ENCODE measurements at regions not wholly inside any gene's neighbourhood (a gene's known extent, or its start where the extent isn't known, plus 50 kb on each side); places are given as distances from the start of the nearest gene placed in this dataset.

DNA sequence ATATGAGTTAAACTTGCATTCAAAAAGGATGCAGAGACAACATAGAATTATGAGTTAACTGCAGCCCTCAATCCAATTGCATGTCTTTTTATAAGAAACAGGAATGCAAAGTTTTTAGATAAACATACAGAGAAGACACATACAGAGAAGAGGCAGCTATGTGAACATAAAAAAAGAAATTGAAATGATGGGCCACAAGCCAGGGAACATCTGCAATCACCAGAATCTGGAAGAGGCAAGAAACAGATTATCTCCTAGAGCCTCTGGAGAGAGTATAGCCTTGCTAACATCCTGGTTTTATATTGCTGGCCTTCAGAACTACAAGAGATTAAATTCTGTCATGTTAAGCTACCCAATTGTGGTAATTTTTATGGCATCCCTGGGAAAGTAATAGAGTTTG lies 257.2 kb upstream of the EYS start:
- no peak overlapping the region for H3K4me3 ChIP-seq (ENCODE audit: low read depth, low read length)
- TF ChIP-seq, protein P1, sequence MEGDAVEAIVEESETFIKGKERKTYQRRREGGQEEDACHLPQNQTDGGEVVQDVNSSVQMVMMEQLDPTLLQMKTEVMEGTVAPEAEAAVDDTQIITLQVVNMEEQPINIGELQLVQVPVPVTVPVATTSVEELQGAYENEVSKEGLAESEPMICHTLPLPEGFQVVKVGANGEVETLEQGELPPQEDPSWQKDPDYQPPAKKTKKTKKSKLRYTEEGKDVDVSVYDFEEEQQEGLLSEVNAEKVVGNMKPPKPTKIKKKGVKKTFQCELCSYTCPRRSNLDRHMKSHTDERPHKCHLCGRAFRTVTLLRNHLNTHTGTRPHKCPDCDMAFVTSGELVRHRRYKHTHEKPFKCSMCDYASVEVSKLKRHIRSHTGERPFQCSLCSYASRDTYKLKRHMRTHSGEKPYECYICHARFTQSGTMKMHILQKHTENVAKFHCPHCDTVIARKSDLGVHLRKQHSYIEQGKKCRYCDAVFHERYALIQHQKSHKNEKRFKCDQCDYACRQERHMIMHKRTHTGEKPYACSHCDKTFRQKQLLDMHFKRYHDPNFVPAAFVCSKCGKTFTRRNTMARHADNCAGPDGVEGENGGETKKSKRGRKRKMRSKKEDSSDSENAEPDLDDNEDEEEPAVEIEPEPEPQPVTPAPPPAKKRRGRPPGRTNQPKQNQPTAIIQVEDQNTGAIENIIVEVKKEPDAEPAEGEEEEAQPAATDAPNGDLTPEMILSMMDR (IDR thresholded peaks at IDR 0.05; ENCODE audit: insufficient read depth, low read depth, low read length), result no peak
- H3K27me3 ChIP-seq (ENCODE audit: control insufficient read depth, insufficient read depth, low read length), result no peaks in the 10 kb centered on the region
- ChIA-PET POLR2A (no interaction called here), CTCF (no interaction called here)
- no peaks in the 10 kb centered on the region for H3K36me3 ChIP-seq (ENCODE audit: control insufficient read depth, insufficient read depth, low read length)
- no peak for DNase-seq (ENCODE audit: low read depth)

DNA sequence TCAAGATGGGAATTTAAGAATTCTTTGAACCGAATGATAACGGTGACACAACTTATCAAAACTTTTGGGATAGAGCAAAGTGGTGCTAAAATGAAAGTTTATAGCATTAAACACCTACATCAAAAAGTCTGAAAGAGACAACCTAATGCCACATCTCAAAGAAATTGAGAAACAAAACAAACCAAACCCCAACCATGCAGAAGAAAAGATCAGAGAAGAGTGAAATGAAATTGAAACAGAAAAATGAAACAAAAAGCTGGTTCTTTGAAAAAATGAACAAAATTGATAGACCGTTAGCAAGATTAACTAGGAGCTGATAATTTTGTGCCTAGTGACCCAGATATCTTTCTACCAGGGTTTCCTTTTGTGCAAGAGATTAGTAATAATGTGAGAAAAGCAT lies 248.0 kb upstream of the EYS start:
- ChIA-PET POLR2A (no interaction called here), CTCF (no interaction called here)
- Histone ChIP-seq H3K27me3 (ENCODE audit: control insufficient read depth, insufficient read depth, low read length) (no peaks in the 10 kb centered on the region), H3K36me3 (ENCODE audit: control insufficient read depth, insufficient read depth, low read length) (no peaks in the 10 kb centered on the region), H3K4me3 (ENCODE audit: low read depth, low read length) (no peak overlapping the region)
- TF ChIP-seq, protein P1 (IDR thresholded peaks at IDR 0.05; ENCODE audit: insufficient read depth, low read depth, low read length), result no peak
- DNase-seq (ENCODE audit: low read depth), result no peak

DNA sequence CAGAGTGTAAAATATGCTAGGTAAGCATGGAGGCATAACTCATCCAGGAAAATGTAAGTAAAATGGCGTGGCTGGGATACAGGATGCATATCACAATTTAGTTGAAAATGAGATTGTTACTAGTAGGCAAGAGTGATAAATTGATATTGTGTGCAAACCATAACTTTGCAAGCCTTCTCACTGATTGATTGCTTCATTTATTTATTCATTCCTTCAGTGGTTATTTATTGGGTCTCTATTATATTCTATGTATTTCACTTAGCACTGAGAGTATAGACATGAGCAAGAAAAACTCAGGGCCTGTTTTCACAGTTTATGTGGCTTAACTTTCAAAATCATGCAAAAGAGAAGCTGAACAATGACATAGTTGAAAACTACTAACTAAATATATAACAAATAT lies 241.0 kb upstream of the EYS start:
- Histone ChIP-seq H3K4me3 (ENCODE audit: low read depth, low read length) (no peak overlapping the region), H3K27me3 (ENCODE audit: control insufficient read depth, insufficient read depth, low read length) (no peaks in the 10 kb centered on the region), H3K36me3 (ENCODE audit: control insufficient read depth, insufficient read depth, low read length) (no peaks in the 10 kb centered on the region)
- ChIA-PET POLR2A (no interaction called here), CTCF (no interaction called here)
- DNase-seq (ENCODE audit: low read depth), result no peak
- TF ChIP-seq, protein P1 (IDR thresholded peaks at IDR 0.05; ENCODE audit: insufficient read depth, low read depth, low read length), result no peak

DNA sequence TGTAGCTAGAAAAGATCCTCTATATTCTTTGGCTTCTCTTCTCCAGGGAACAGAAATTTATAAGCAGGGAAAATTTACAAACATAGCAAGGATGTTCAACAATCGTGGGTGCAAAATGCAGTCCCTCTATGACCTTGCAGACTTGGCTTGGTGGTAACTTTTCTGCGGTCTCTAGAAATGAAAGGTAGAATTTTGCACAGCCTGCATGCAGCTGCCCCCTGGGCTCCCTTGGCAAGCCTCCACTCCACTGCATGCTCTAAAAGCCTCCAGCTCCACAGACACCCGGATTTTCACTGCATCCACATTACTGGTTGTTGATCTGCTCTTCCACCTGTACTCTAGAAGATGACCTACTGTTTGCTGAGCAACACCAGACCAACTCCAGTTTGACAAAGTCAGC lies 236.5 kb upstream of the EYS start:
- TF ChIP-seq, protein P1 (IDR thresholded peaks at IDR 0.05; ENCODE audit: insufficient read depth, low read depth, low read length), result no peak
- ChIA-PET POLR2A (no interaction called here), CTCF (no interaction called here)
- Histone ChIP-seq H3K27me3 (ENCODE audit: control insufficient read depth, insufficient read depth, low read length) (no peaks in the 10 kb centered on the region), H3K4me3 (ENCODE audit: low read depth, low read length) (no peak overlapping the region), H3K36me3 (ENCODE audit: control insufficient read depth, insufficient read depth, low read length) (no peaks in the 10 kb centered on the region)
- DNase-seq (ENCODE audit: low read depth), result no peak

DNA sequence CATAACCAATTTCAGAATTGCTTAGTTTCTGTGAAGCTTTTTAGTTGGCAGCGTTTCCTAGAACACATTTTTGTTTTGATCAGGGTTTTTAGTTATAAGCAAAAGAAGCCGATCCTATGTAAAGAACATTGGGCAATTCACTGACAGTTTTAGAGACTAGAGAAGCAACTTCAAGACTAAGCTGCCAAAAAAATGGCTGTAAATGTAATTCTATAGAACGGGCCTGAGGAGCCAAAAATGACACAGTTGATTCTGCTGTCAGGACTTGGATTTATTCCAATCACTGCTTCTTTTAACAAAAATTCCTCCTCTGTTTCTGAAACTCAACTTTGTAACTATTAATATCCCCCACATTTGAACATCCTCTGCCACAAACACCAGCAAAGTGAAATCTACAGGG lies 236.0 kb upstream of the EYS start:
- TF ChIP-seq, protein P1 (IDR thresholded peaks at IDR 0.05; ENCODE audit: insufficient read depth, low read depth, low read length), result no peak
- POLR2A ChIA-PET, result no interaction called here
- DNase-seq (ENCODE audit: low read depth), result no peak
- Histone ChIP-seq H3K4me3 (ENCODE audit: low read depth, low read length) (no peak overlapping the region), H3K36me3 (ENCODE audit: control insufficient read depth, insufficient read depth, low read length) (no peaks in the 10 kb centered on the region), H3K27me3 (ENCODE audit: control insufficient read depth, insufficient read depth, low read length) (no peaks in the 10 kb centered on the region)
- CTCF ChIA-PET, result no interaction called here
